GM12874 (cell line): ENCODE measurements at regions not wholly inside any gene's neighbourhood (a gene's known extent, or its start where the extent isn't known, plus 50 kb on each side); places are given as distances from the start of the nearest gene placed in this dataset.

Source experiments
- CTCF ChIP-seq: IDR thresholded peaks from 2 replicates; pipeline ENCODE4 v1.5.1; 2011; ENCODE audit warnings: low read depth, mild to moderate bottlenecking, control low read depth, low read length, moderate library complexity; ENCODE audit not compliant: insufficient read depth

GRCh38 chr6:156555116-156555515, 222.1 kb upstream of the ARID1B start:
- TF ChIP-seq CTCF: no peak

DNA sequence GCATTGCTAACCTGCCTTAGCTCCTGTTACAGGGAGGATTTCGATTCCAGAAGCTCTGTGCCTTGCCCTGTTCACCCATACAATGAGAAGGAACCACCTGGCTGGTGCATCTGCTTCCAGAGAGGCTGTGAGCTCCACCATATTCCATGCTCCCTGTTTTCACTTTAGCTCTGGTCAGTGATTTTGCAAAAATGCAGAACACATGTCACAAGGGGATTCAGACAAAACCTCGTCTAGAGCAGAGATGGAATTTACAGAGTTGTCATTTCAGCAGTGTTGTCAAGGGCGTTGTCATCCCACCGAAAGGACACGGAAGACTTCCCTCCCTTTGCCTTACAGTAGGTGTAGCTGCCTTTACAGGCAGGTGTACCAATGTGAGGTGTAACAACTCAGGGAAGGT, 223.0 kb upstream of the ARID1B start:
- TF ChIP-seq CTCF: no peak

DNA sequence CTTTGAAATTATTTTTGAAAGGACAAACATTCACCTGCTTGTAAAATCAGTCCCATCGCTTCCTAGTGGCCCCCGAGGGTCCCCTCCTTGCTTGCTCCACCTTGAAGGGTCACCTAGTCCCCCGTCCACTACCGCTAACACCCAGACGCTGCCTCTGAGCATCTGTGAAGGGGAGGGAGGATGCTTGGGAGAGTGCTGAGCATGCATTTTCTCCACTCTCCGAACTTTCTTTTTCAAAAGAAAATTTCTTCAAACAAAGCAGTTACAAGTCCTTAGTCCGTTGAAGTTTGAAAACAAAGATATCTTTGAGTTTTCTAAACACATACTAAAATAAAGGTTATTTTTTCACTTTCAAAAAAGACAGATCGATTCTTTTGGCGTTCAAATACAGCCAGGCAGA, 224.3 kb upstream of the ARID1B start:
- no peak for TF ChIP-seq CTCF

DNA sequence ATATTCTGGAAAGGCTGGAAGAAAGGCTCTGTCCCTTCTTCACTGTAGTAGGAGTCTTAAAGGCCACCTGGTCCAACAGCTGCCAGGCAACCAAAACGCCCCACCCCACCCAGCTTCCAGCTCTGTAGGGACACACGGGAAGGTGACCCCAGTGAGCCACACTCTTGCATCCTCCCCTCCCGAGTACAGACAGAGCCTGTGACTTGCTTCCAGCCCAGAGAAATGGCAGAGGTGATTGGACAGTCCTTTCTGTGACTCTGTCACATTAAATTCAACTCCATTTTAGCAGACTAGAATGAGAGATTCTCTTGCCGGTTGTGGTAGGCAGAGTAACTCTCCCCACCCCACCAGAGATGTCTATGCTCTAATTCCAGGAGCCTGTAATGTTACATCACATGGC, 226.2 kb upstream of the ARID1B start:
- TF ChIP-seq CTCF: no peak

DNA sequence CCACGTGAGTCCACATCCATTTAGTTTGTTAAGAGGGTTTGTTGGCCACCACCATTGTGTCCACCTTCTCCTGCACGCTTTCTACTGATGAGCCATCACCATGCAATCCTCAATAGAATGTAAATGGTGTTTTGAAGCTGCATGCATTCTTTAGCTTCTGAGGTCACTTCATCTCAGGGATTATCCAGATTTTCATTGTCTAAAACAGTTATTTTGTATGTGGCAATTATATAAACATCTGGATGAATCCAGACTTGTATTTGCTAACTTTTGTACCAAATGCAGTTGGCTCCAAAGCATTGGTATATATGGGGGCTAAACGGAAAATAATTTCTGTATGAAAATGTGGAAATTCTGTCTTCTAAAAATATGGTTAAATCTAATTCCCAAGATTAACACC, 231.2 kb upstream of the ARID1B start:
- TF ChIP-seq CTCF: no peak

DNA sequence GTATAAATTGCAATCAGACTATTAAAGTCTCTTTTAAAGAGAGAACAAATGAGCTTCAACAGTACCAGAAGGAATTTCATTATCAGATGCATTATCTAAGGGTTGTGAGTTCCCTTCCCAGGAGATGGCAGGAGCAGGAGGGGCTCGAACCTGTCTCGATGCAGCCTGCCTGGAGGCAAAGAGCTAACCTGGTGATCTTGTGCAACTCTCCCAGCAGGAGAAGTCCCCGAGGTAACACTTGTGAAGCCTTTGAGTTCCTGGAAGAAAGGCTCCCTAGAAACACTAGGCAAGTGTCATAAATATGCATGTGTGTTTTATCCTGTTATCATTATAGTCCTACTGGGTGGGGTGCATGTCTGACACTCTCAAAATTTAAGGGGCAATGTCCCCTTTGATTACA, 232.2 kb upstream of the ARID1B start:
- no peak for TF ChIP-seq CTCF

GRCh38 chr6:156544046-156544445, 233.1 kb upstream of the ARID1B start:
- TF ChIP-seq CTCF: no peak

GRCh38 chr6:156543431-156543830, 233.7 kb upstream of the ARID1B start:
- no peak for TF ChIP-seq CTCF
